Fibroblast of lung (primary cell): ENCODE measurements at regions not wholly inside any gene's neighbourhood (a gene's known extent, or its start where the extent isn't known, plus 50 kb on each side); places are given as distances from the start of the nearest gene placed in this dataset.

Experiments
- DNase-seq, 2 donors: peaks; one replicate each; pipeline versions ENCODE4 v3.0.0 to v3.0.0-alpha.2; 2010; ENCODE audit warnings: low read depth in 2 of 2
- H2AFZ ChIP-seq: 2 replicates; pipeline ENCODE4 v1.5.1; 2012; ENCODE audit warnings: low read length, control low read depth, inconsistent platforms
- H3K27ac ChIP-seq: 2 replicates; pipeline ENCODE4 v1.5.1; 2011; ENCODE audit warnings: low read length, control low read depth; ENCODE audit not compliant: insufficient read depth
- H3K27me3 ChIP-seq: 2 replicates; pipeline ENCODE4 v1.5.1; 2011; ENCODE audit warnings: mild to moderate bottlenecking, low read length; ENCODE audit not compliant: control insufficient read depth, insufficient read depth
- H3K36me3 ChIP-seq: 2 replicates; pipeline ENCODE4 v1.5.1; 2011; ENCODE audit warnings: low read length; ENCODE audit not compliant: control insufficient read depth, insufficient read depth
- H3K4me1 ChIP-seq: 2 replicates; pipeline ENCODE4 v1.5.1; 2011; ENCODE audit warnings: low read length; ENCODE audit not compliant: control insufficient read depth, insufficient read depth; ENCODE audit errors: extremely low read depth
- H3K4me2 ChIP-seq: 2 replicates; pipeline ENCODE4 v1.5.1; 2011; ENCODE audit warnings: low read length, control low read depth; ENCODE audit not compliant: insufficient read depth; ENCODE audit errors: extremely low read depth
- H3K4me3 ChIP-seq, 4 experiments: fragments of 200-600 bp in 1 of 4; sonication (generic) in 1 of 4; replicated peaks in 1 of 4; 2 replicates each; pipeline ENCODE4 v1.5.1; 2011 to 2016; ENCODE audit warnings: low read length in 4 of 4, low read depth in 3 of 4, mild to moderate bottlenecking in 3 of 4, control low read depth in 2 of 4, inconsistent platforms in 1 of 4, mixed read lengths in 1 of 4; ENCODE audit not compliant: insufficient read depth in 1 of 4; ENCODE audit errors: control extremely low read depth in 1 of 4
- H3K79me2 ChIP-seq: 2 replicates; pipeline ENCODE4 v1.5.1; 2012; ENCODE audit warnings: mild to moderate bottlenecking, low read length, inconsistent platforms; ENCODE audit not compliant: control insufficient read depth, insufficient read depth
- H3K9ac ChIP-seq: 2 replicates; pipeline ENCODE4 v1.5.1; 2011; ENCODE audit warnings: mild to moderate bottlenecking, low read length, control low read depth; ENCODE audit not compliant: insufficient read depth
- H3K9me3 ChIP-seq: 2 replicates; pipeline ENCODE4 v1.5.1; 2012; ENCODE audit warnings: low read depth, low read length; ENCODE audit not compliant: control insufficient read depth, insufficient read depth
- H4K20me1 ChIP-seq: 2 replicates; pipeline ENCODE4 v1.5.1; 2011; ENCODE audit warnings: low read length; ENCODE audit not compliant: control insufficient read depth, insufficient read depth; ENCODE audit errors: extremely low read depth
- CTCF ChIP-seq, 2 donors: IDR thresholded peaks in 1 of 2; conservative IDR thresholded peaks in 1 of 2; 1 replicate in 1 of 2; 2 replicates in 1 of 2; pipeline ENCODE4 v1.5.1; 2011 to 2012; ENCODE audit warnings: low read length in 2 of 2, control low read depth in 1 of 2, inconsistent platforms in 1 of 2, low read depth in 1 of 2, mild to moderate bottlenecking in 1 of 2
- EZH2 ChIP-seq: IDR thresholded peaks from 2 replicates; pipeline ENCODE4 v1.5.1; 2012; ENCODE audit warnings: low read length, control low read depth, mild to moderate bottlenecking; ENCODE audit errors: missing control alignments

- Histone ChIP-seq H3K36me3 (no peaks in the 10 kb centered on the region), H3K4me1 (no peaks in the 10 kb centered on the region), H3K27ac (no peak overlapping the region), H3K9me3 (no peaks in the 10 kb centered on the region), H2AFZ (no peak overlapping the region), H3K9ac (no peak overlapping the region), H3K4me3 (no peak overlapping the region), H4K20me1 (no peaks in the 10 kb centered on the region), H3K27me3 (no peaks in the 10 kb centered on the region), H3K79me2 (no peaks in the 10 kb centered on the region), H3K4me2 (no peak overlapping the region)
- no peak for DNase-seq
- no peak for TF ChIP-seq CTCF (conservative IDR thresholded peaks at IDR 0.05 in 1 of 2, IDR thresholded peaks at IDR 0.05 in 1 of 2; ENCODE audit: low read depth in 1 of 2, low read length in 2 of 2)
- TF ChIP-seq EZH2: no peak
These were observed 200.3 kb downstream of the ANKRD60 start for GRCh38 chr20:58028123-58028522.

GRCh38 chr20:58026361-58026760 is 202.1 kb downstream of the ANKRD60 start:
- no peak overlapping the region for H3K4me2 ChIP-seq
- H3K9me3 ChIP-seq: no peaks in the 10 kb centered on the region
- no peak overlapping the region for H3K9ac ChIP-seq
- H3K36me3 ChIP-seq: no peaks in the 10 kb centered on the region
- H4K20me1 ChIP-seq: no peaks in the 10 kb centered on the region
- no peaks in the 10 kb centered on the region for H3K79me2 ChIP-seq
- no peaks in the 10 kb centered on the region for H3K4me1 ChIP-seq
- DNase-seq: no peak
- H3K4me3 ChIP-seq: no peak overlapping the region
- H3K27me3 ChIP-seq: no peaks in the 10 kb centered on the region
- H3K27ac ChIP-seq: no peak overlapping the region
- H2AFZ ChIP-seq: no peak overlapping the region
- no peak for TF ChIP-seq EZH2
- TF ChIP-seq CTCF (conservative IDR thresholded peaks at IDR 0.05 in 1 of 2, IDR thresholded peaks at IDR 0.05 in 1 of 2; ENCODE audit: low read depth in 1 of 2, low read length in 2 of 2): no peak

GRCh38 chr20:58025233-58025632 is 203.2 kb downstream of the ANKRD60 start:
- TF ChIP-seq CTCF (conservative IDR thresholded peaks at IDR 0.05 in 1 of 2, IDR thresholded peaks at IDR 0.05 in 1 of 2; ENCODE audit: low read depth in 1 of 2, low read length in 2 of 2): no peak
- no peak for TF ChIP-seq EZH2

More at GRCh38 chr20:58025233-58025632, 203.2 kb downstream of the ANKRD60 start:
- no peak overlapping the region for H3K4me3 ChIP-seq
- no peak for DNase-seq
- H2AFZ ChIP-seq: no peak overlapping the region
- H3K4me2 ChIP-seq: no peak overlapping the region
- H3K4me1 ChIP-seq: no peaks in the 10 kb centered on the region
- H3K36me3 ChIP-seq: no peaks in the 10 kb centered on the region
- no peak overlapping the region for H3K9ac ChIP-seq
- H3K27ac ChIP-seq: no peak overlapping the region
- H4K20me1 ChIP-seq: no peaks in the 10 kb centered on the region
- no peaks in the 10 kb centered on the region for H3K79me2 ChIP-seq
- H3K27me3 ChIP-seq: no peaks in the 10 kb centered on the region
- H3K9me3 ChIP-seq: no peaks in the 10 kb centered on the region
